GM19238 (cell line): ENCODE measurements at regions not wholly inside any gene's neighbourhood (a gene's known extent, or its start where the extent isn't known, plus 50 kb on each side); places are given as distances from the start of the nearest gene placed in this dataset.
"Not testable (repeated sequence)": the region's sequence is repeated elsewhere in the genome, so short reads cannot be mapped to it uniquely, and the experiment has no call there.

Experiments
- DNase-seq: peaks from one replicate; pipeline ENCODE4 v3.0.0; 2011; ENCODE audit warnings: low spot score; ENCODE audit not compliant: insufficient read length

- no peak for DNase-seq
These were observed 1119.0 kb downstream of the NAALADL2 start for GRCh38 chr3:175977968-175978752.

GRCh38 chr3:175969456-175969855, 1110.3 kb downstream of the NAALADL2 start:
- no peak for DNase-seq

GRCh38 chr3:175965036-175965435, 1105.9 kb downstream of the NAALADL2 start:
- DNase-seq = no peak

GRCh38 chr3:175957427-175957826, 1098.3 kb downstream of the NAALADL2 start:
- DNase-seq = no peak

- no peak for DNase-seq
These were observed 1097.8 kb downstream of the NAALADL2 start for GRCh38 chr3:175956964-175957363.

- DNase-seq = no peak
These were observed 1092.0 kb downstream of the NAALADL2 start for GRCh38 chr3:175951047-175951694.

GRCh38 chr3:175948041-175948440, 1088.9 kb downstream of the NAALADL2 start:
- no peak for DNase-seq

GRCh38 chr3:175941352-175941751, 1082.2 kb downstream of the NAALADL2 start:
- DNase-seq = no peak

- no peak for DNase-seq
These were observed 1081.7 kb downstream of the NAALADL2 start for GRCh38 chr3:175940881-175941280.

GRCh38 chr3:175940243-175940642, 1081.1 kb downstream of the NAALADL2 start:
- DNase-seq = no peak

- DNase-seq = not testable (repeated sequence)
These were observed 1078.2 kb downstream of the NAALADL2 start for GRCh38 chr3:175937367-175937766.

- no peak for DNase-seq
These were observed 1073.5 kb downstream of the NAALADL2 start for GRCh38 chr3:175932586-175932985.

- DNase-seq = no peak
These were observed 1060.0 kb downstream of the NAALADL2 start for GRCh38 chr3:175919133-175919532.

GRCh38 chr3:175916191-175916934, 1057.2 kb downstream of the NAALADL2 start:
- no peak for DNase-seq

GRCh38 chr3:175914785-175915184, 1055.7 kb downstream of the NAALADL2 start:
- DNase-seq = no peak

GRCh38 chr3:175913286-175913685, 1054.2 kb downstream of the NAALADL2 start:
- no peak for DNase-seq

GRCh38 chr3:175911937-175912336, 1052.8 kb downstream of the NAALADL2 start:
- no peak for DNase-seq

GRCh38 chr3:175902226-175902625, 1043.1 kb downstream of the NAALADL2 start:
- no peak for DNase-seq

GRCh38 chr3:175898194-175898593, 1039.1 kb downstream of the NAALADL2 start:
- DNase-seq = no peak

- no peak for DNase-seq
These were observed 1037.5 kb downstream of the NAALADL2 start for GRCh38 chr3:175896655-175897054.

GRCh38 chr3:175895731-175896130, 1036.6 kb downstream of the NAALADL2 start:
- no peak for DNase-seq

- DNase-seq = no peak
These were observed 1034.4 kb downstream of the NAALADL2 start for GRCh38 chr3:175893566-175893965.
